Suppressor macrophage treated with lipopolysaccharide for 1 hour (primary cell): ENCODE measurements at regions not wholly inside any gene's neighbourhood (a gene's known extent, or its start where the extent isn't known, plus 50 kb on each side); places are given as distances from the start of the nearest gene placed in this dataset.
"Not testable (repeated sequence)": the region's sequence is repeated elsewhere in the genome, so short reads cannot be mapped to it uniquely, and the experiment has no call there.

Experiments used
- DNase-seq, 3 donors: peaks; one replicate each; pipeline ENCODE4 v3.0.0-alpha.2; 2020 to 2022

- no peak for DNase-seq
These were observed 83.3 kb upstream of the ANKRD55 start for GRCh38 chr5:56316299-56316994.

GRCh38 chr5:56314529-56314928 is 81.4 kb upstream of the ANKRD55 start:
- DNase-seq, result peak in 2 of 3 donors; percentile 29 to 35

- no peak for DNase-seq
These were observed 80.5 kb upstream of the ANKRD55 start for GRCh38 chr5:56313596-56313995.

- DNase-seq, result no peak
These were observed 79.9 kb upstream of the ANKRD55 start for GRCh38 chr5:56313004-56313531.

- DNase-seq, result no peak
These were observed 78.3 kb upstream of the ANKRD55 start for GRCh38 chr5:56311306-56311905.

GRCh38 chr5:56310711-56311204 is 77.6 kb upstream of the ANKRD55 start:
- DNase-seq, result no peak

- no peak for DNase-seq
These were observed 76.2 kb upstream of the ANKRD55 start for GRCh38 chr5:56309262-56309826.

GRCh38 chr5:56307714-56308333 is 74.7 kb upstream of the ANKRD55 start:
- no peak for DNase-seq

- no peak for DNase-seq
These were observed 73.5 kb upstream of the ANKRD55 start for GRCh38 chr5:56306433-56307150.

- DNase-seq, result no peak
These were observed 72.1 kb upstream of the ANKRD55 start for GRCh38 chr5:56305001-56305950.

GRCh38 chr5:56303511-56303910 is 70.4 kb upstream of the ANKRD55 start:
- DNase-seq, result no peak

- DNase-seq, result no peak
These were observed 68.9 kb upstream of the ANKRD55 start for GRCh38 chr5:56302027-56302426.

GRCh38 chr5:56301069-56301468 is 67.9 kb upstream of the ANKRD55 start:
- peak in 2 of 3 donors; percentile 22 to 33 for DNase-seq

GRCh38 chr5:56299212-56299611 is 66.1 kb upstream of the ANKRD55 start:
- DNase-seq, result no peak

GRCh38 chr5:56298336-56299090 is 65.4 kb upstream of the ANKRD55 start:
- DNase-seq, result no peak

GRCh38 chr5:56297851-56298250 is 64.7 kb upstream of the ANKRD55 start:
- peak in 1 of 3 donors; percentile 17 for DNase-seq

GRCh38 chr5:56295311-56295710 is 62.2 kb upstream of the ANKRD55 start:
- not testable (repeated sequence) for DNase-seq

GRCh38 chr5:56294354-56294753 is 61.2 kb upstream of the ANKRD55 start:
- DNase-seq, result no peak

GRCh38 chr5:56292874-56293273 is 59.7 kb upstream of the ANKRD55 start:
- DNase-seq, result not testable (repeated sequence)

GRCh38 chr5:56291661-56292374 is 58.7 kb upstream of the ANKRD55 start:
- DNase-seq, result no peak
